Hepatocyte (in vitro differentiated cells): ENCODE measurements at regions not wholly inside any gene's neighbourhood (a gene's known extent, or its start where the extent isn't known, plus 50 kb on each side); places are given as distances from the start of the nearest gene placed in this dataset.

Experiments
- CTCF ChIP-seq: fragments of 200-600 bp; sonication (generic); IDR thresholded peaks from 2 replicates; pipeline ENCODE4 v1.5.1; 2016; ENCODE audit warnings: antibody characterized with exemption, mild to moderate bottlenecking; ENCODE audit not compliant: poor library complexity
- EZH2 ChIP-seq: fragments of 200-600 bp; sonication (generic); IDR thresholded peaks from 2 replicates; pipeline ENCODE4 v1.6.1; 2016; ENCODE audit warnings: antibody characterized with exemption, mild to moderate bottlenecking, borderline replicate concordance
- EZH2phosphoT487 ChIP-seq: fragments of 200-600 bp; sonication (generic); IDR thresholded peaks from one replicate; pipeline ENCODE4 v1.6.1; 2018; ENCODE audit warnings: antibody characterized with exemption, mild to moderate bottlenecking, low read depth, moderate library complexity; ENCODE audit not compliant: unreplicated experiment, severe bottlenecking

GRCh38 chr11:105537531-105537930 lies 72.3 kb upstream of the GRIA4 start:
- TF ChIP-seq CTCF (no peak), EZH2 (no peak), EZH2phosphoT487 (no peak)
